ENCODE measurements at regions not wholly inside any gene's neighbourhood (a gene's known extent, or its start where the extent isn't known, plus 50 kb on each side); places are given as distances from the start of the nearest gene placed in this dataset.
A peak's percentile ranks its signal among the peaks of the same experiment; 100 is the strongest.
"Not testable (repeated sequence)": the region's sequence is repeated elsewhere in the genome, so short reads cannot be mapped to it uniquely, and the experiment has no call there.

DNA sequence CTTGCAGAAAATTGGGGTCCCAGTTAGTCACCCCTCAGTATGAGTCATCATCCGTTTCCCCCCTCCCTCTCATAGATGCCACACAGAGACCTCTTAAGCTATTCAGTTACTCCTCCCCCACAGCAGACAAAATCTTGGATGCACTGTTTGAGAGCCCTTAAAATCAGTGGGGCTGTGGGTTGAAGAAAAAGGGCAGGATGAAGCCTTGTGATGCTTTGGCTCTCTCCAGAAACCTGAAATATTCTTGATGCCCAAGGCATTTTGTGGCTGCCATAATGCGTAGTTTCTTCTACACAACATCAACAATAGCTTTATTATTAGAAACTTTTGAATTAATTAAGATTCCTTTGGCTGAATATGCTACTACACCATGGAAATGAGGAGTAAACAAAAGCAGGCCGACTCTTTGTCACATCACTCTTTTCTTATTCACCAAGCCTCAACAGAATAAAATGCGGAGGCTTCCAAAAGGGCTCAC is 133.8 kb downstream of the MRPS30 start:
- DNase-seq (ENCODE audit: low read depth, low spot score) = no peak

GRCh38 chr5:44943647-44944046 is 134.9 kb downstream of the MRPS30 start:
- DNase-seq (ENCODE audit: low read depth, low spot score) = no peak

DNA sequence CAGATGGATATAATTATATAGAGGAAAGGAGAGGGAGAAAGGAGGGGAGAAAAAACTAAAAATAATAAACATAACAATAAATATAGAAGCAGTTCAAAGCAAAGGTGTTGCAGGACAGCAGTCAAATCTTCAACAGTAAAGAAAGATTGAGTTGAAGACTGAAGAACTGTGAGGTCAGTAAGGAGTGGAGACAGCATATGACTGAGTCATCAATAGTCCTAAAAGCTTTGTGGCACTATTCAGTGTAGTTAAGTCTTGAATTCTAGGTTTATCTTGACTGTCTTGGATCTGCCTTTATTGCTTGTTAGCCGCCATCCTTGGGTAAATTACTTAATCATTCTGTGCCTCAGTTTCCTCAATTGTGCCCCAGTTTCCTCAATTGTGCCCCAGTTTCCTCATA is 137.0 kb downstream of the MRPS30 start:
- DNase-seq (ENCODE audit: low read depth, low spot score) = no peak

- DNase-seq (ENCODE audit: low read depth, low spot score) = no peak
These were observed 140.9 kb downstream of the MRPS30 start for GRCh38 chr5:44949687-44950086.

GRCh38 chr5:44951371-44951770 is 142.6 kb downstream of the MRPS30 start:
- DNase-seq (ENCODE audit: low read depth, low spot score) = no peak

- DNase-seq (ENCODE audit: low read depth, low spot score) = peak; percentile 23
These were observed 143.6 kb downstream of the MRPS30 start for GRCh38 chr5:44952376-44952775.

DNA sequence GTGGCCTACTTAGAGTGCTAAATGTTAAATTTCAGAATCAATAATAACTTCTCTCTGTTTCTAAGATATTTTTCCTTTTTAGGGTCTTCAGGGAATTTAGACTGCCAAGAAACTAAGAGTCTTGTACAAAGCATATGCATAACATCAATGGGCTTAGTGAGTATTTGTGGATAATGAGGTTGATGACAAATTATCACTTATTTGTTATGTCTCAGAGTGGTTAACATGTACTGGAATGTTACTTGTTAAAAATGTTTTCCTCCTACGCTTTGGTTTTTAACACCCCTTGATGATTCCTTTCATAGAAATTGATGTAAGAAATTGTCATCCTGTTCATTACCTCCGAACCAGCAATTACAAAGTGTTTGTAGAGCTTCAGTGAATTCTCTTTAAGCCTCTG is 144.3 kb downstream of the MRPS30 start:
- no peak for DNase-seq (ENCODE audit: low read depth, low spot score)

DNA sequence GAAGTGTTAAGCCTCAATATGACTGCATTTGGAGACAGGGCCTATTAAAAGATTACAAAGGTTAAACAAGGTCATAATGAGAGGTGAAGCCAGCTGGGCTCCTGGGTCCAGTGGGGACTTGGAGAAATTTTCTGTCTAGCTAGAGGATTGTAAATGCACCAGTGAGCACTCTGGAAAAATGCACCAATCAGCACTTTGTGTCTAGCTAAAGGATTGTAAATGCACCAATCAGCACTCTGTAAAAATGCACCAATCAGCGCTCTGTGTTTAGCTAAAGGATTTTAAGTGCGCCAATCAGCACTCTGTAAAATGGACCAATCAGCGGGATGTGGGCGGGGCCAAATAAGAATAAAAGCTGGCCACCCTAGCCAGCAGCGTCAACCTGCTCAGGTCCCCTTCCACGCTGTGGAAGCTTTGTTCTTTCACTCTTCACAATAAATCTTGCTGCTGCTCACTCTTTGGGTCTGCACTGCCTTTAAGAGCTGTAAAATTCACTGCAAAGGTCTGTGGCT is 150.3 kb downstream of the MRPS30 start:
- not testable (repeated sequence) for DNase-seq (ENCODE audit: low read depth, low spot score)

DNA sequence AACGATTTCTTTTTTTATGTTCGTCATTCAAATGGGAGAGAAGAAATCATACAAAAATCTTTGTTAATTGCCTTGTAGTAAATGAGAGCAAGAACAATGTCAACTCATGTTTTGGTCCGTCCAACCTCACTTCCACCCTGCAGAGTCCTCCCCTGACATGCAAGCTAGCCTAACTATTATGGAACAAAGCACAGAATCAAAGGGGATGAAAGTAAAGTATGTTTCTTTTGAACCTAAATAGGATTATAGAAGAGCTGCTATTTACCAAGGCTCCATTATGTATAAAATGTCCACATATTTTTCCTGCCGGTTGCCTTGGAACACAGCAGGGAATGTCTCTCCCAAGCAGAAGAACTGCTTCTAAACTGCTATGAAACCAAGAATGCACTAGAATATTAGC is 161.1 kb downstream of the MRPS30 start:
- no peak for DNase-seq (ENCODE audit: low read depth, low spot score)

DNA sequence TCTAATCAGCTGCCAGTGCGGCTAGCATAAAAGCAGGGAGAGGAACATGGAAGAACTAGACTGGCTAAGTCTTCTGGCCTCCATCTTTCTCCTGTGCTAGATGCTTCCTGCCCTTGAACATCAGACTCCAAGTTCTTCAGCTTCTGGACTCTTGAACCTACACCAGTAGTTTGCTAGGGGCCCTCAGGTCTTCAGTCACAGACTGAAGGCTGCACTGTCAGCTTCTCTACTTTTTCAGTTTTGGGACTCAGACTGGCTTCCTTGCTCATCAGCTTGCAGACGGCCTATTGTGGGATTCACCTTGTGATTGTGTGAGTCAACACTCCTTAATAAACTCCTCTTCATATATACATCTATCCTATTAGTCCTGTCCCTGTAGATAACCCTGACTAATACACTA is 162.2 kb downstream of the MRPS30 start:
- not testable (repeated sequence) for DNase-seq (ENCODE audit: low read depth, low spot score)

- no peak for DNase-seq (ENCODE audit: low read depth, low spot score)
These were observed 166.1 kb downstream of the MRPS30 start for GRCh38 chr5:44974813-44975212.

DNA sequence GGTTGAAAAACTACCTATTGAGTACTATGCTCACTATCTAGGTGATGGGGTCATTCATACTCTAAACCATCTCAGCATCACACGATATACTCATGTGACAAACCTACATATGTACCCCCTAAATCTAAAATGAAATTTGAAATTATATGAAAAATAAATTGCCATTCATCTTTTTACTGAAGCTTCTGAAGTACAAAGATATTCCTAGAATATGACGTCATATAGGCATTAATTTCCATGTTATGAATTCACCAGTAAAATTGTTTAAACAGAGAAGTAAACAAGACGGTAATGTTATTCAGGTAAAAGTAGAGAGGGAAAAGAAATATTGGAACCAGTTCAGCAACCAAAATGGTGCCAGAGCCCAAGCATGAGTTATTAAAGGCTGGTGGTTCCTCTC is 173.0 kb downstream of the MRPS30 start:
- DNase-seq (ENCODE audit: low read depth, low spot score) = no peak

DNA sequence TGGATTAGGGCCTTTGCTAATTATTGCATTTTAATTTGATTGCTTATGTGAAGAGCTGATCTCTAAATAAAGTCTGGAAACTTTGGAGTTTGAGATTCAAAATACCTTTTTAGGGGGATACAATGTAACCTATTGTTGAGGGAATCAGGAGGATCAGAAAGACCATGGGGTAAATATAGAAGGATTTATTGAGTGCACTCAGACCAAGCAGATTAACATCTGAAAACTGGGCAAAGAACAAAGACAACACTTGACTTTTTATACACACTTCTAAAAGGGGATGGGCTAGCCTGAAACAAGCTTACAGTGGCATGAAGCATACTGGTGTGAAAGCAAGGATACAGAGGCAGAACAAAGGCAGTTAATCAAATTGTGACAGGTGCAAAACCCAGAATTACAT is 174.3 kb downstream of the MRPS30 start:
- no peak for DNase-seq (ENCODE audit: low read depth, low spot score)

DNA sequence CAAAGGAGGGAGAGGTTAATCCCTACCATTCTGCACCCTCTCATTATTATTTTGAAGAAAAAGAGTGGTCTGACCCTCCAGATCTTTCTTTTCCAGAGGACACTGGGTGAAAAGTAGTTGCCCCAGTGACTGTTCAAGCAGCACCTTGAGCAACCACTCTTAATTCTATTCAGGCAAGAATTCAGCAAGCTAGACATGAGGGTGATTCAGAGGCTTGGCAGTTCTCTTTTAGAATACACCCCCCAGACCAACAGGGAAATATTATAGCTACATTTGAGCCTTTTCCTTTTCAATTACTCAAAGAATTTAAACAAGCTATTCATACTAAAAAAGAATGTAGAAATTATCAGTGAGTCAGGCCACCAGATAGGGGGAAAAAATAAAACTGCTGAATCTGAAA is 178.3 kb downstream of the MRPS30 start:
- DNase-seq (ENCODE audit: low read depth, low spot score) = no peak

DNA sequence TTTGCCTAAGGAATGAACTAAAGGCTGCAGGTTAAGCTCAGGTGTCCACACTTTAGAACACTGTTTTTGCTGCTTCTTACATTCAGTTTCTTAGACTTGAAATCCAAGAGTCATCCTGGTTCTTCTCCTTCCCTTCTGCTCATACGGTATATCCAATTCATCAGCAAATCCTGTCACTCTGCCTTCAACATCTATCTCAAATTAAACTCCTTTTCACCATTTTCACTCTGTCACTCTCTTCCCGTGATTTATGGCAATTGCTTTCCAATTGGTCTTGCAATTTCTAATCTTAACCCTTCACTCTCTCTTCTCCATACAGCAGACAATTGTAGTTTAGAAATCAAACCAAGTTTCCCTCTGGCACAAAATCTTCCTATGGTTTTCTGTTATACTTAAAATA is 182.9 kb downstream of the MRPS30 start:
- no peak for DNase-seq (ENCODE audit: low read depth, low spot score)

GRCh38 chr5:44993286-44993685 is 184.5 kb downstream of the MRPS30 start:
- DNase-seq (ENCODE audit: low read depth, low spot score) = no peak

DNA sequence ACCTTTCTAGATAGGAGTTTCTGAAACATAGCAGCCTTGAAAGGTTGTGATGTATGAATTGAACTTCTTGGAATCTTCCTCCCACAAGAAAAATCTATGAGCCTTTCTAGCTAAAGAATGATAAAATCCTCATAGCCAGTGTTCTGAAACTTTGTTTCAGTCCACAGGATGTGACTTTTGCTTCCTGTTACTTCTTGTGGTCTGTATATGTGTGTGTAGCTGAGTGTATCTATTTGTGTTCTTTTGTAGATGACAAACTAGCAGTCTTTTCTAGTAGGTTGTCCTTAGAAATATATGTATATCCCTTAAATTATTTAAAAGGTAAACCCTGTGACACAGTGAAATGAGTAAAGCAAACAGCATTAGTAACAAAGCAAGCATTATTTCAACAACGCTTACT is 188.8 kb downstream of the MRPS30 start:
- no peak for DNase-seq (ENCODE audit: low read depth, low spot score)

- not testable (repeated sequence) for DNase-seq (ENCODE audit: low read depth, low spot score)
These were observed 198.4 kb downstream of the MRPS30 start for GRCh38 chr5:45007102-45007501.

DNA sequence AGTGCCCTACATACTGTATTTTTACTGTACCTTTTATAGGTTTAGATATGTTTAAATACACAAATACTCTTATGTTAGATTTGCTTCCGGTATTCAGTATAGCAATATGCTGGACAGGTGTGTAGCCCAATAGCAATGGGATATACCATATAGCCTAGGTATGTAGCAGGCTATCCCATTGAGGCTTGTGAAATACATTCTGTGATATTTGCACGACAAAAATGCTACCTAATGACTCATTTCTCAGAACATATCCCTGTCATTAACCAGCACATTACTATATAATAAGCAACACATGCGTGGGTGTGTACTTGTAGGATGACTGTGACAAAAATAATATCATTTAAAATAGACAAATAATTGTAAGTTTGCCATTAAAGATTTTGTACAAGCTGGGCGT is 208.8 kb downstream of the MRPS30 start:
- DNase-seq (ENCODE audit: low read depth, low spot score) = no peak

DNA sequence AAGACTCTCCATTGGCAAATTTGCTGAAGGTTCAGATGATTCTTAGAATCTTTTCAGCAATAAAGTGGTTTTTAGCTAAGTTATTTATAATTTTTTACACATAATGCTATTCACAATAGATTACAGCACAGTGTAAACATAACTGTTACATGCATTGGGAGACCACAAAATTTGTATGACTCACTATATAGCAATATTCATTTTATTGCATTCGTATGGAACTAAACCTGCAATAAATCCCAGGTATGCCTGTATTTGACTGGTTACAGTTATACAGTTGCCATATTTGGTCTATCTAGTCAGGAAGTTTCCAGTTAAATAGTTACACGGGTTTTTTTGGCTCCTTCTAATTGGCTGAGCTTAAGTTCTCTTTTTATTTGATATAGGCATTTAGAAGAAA is 220.8 kb downstream of the MRPS30 start:
- no peak for DNase-seq (ENCODE audit: low read depth, low spot score)

GRCh38 chr5:45035991-45036390 is 227.2 kb downstream of the MRPS30 start:
- no peak for DNase-seq (ENCODE audit: low read depth, low spot score)

GRCh38 chr5:45037927-45038326 is 229.2 kb downstream of the MRPS30 start:
- no peak for DNase-seq (ENCODE audit: low read depth, low spot score)

GRCh38 chr5:45038366-45038987 is 229.7 kb downstream of the MRPS30 start:
- DNase-seq (ENCODE audit: low read depth, low spot score) = peak; percentile 61

GRCh38 chr5:45042283-45042682 is 233.5 kb downstream of the MRPS30 start:
- no peak for DNase-seq (ENCODE audit: low read depth, low spot score)
